ENCODE measurements at regions not wholly inside any gene's neighbourhood (a gene's known extent, or its start where the extent isn't known, plus 50 kb on each side); places are given as distances from the start of the nearest gene placed in this dataset.

- peaks cover 9% of the 10 kb centered on the region for H3F3A ChIP-seq (ENCODE audit: insufficient read depth, low read depth)
- no peak overlapping the region for H3K4me3 ChIP-seq
- H3K27me3 ChIP-seq (ENCODE audit: insufficient read depth, low read depth) = no peaks in the 10 kb centered on the region
- H3K36me3 ChIP-seq (ENCODE audit: low read depth) = no peaks in the 10 kb centered on the region
- no peak overlapping the region for H3K27ac ChIP-seq
- no peaks in the 10 kb centered on the region for H3K9me2 ChIP-seq (ENCODE audit: insufficient read depth)
- DNase-seq = no peak
- H3K4me1 ChIP-seq (replicated peaks; ENCODE audit: insufficient read depth) = no peaks in the 10 kb centered on the region
- no peak overlapping the region for H3K4me2 ChIP-seq
- TF ChIP-seq CTCF (conservative IDR thresholded peaks at IDR 0.05) = no peak
- no peak for TF ChIP-seq EZH2 (IDR thresholded peaks at IDR 0.05; ENCODE audit: low read depth)
- no peaks in the 10 kb centered on the region for H3K79me2 ChIP-seq (ENCODE audit: low read depth)
- intact Hi-C loops (cut with micrococcal nuclease; ENCODE audit: unreplicated experiment) = no loop called here
- no peaks in the 10 kb centered on the region for H4K20me1 ChIP-seq (ENCODE audit: insufficient read depth)
- H3K9me3 ChIP-seq (ENCODE audit: insufficient read depth, low read depth) = no peaks in the 10 kb centered on the region
- ChIA-PET CTCF (no interaction called here), POLR2A (ENCODE audit: unreplicated experiment) (no interaction called here)
- no peak overlapping the region for H2AFZ ChIP-seq
- BruUV-seq (replicated peaks) = no TSS peak
Observed at GRCh38 chr3:5540532-5540931, 353.0 kb downstream of the EDEM1 start.

DNA sequence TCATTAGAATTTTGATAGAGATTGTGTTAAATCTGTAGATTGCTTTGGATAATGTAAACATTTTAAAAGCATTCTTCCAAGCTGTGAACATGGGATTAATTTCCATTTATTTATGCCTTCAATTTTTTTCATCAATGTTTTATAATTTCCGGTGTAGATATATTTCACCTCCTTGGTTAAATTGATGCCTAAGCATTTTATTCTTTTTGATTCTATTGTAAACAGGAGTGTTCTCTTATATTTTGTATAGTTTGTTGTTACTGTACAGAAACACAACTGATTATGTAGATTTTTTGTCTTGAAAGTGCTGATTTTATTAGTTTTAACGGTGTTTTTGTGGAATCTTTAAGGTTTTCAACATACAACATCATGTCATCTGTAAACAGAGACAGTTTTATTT is 355.0 kb downstream of the EDEM1 start:
- H4K20me1 ChIP-seq (ENCODE audit: insufficient read depth) = no peaks in the 10 kb centered on the region
- BruUV-seq (replicated peaks) = no TSS peak
- intact Hi-C loops (cut with micrococcal nuclease; ENCODE audit: unreplicated experiment) = no loop called here
- H3K9me3 ChIP-seq (ENCODE audit: insufficient read depth, low read depth) = no peaks in the 10 kb centered on the region
- H2AFZ ChIP-seq = no peak overlapping the region
- H3K27ac ChIP-seq = no peak overlapping the region
- no peaks in the 10 kb centered on the region for H3K79me2 ChIP-seq (ENCODE audit: low read depth)
- H3K27me3 ChIP-seq (ENCODE audit: insufficient read depth, low read depth) = no peaks in the 10 kb centered on the region
- POLR2A ChIA-PET (ENCODE audit: unreplicated experiment) = no interaction called here
- no peaks in the 10 kb centered on the region for H3K36me3 ChIP-seq (ENCODE audit: low read depth)
- H3K4me3 ChIP-seq = no peak overlapping the region
- peaks cover 9% of the 10 kb centered on the region for H3F3A ChIP-seq (ENCODE audit: insufficient read depth, low read depth)
- no peaks in the 10 kb centered on the region for H3K9me2 ChIP-seq (ENCODE audit: insufficient read depth)
- no peak overlapping the region for H3K4me2 ChIP-seq
- H3K4me1 ChIP-seq (replicated peaks; ENCODE audit: insufficient read depth) = no peaks in the 10 kb centered on the region
- TF ChIP-seq CTCF (conservative IDR thresholded peaks at IDR 0.05) = no peak
- TF ChIP-seq EZH2 (IDR thresholded peaks at IDR 0.05; ENCODE audit: low read depth) = no peak
- CTCF ChIA-PET = no interaction called here
- DNase-seq = no peak

GRCh38 chr3:5543047-5543446 is 355.5 kb downstream of the EDEM1 start:
- no peaks in the 10 kb centered on the region for H3K27me3 ChIP-seq (ENCODE audit: insufficient read depth, low read depth)
- BruUV-seq (replicated peaks) = no TSS peak
- peaks cover 9% of the 10 kb centered on the region for H3F3A ChIP-seq (ENCODE audit: insufficient read depth, low read depth)
- ChIA-PET CTCF (no interaction called here), POLR2A (ENCODE audit: unreplicated experiment) (no interaction called here)
- no peak overlapping the region for H3K4me2 ChIP-seq
- intact Hi-C loops (cut with micrococcal nuclease; ENCODE audit: unreplicated experiment) = no loop called here
- no peaks in the 10 kb centered on the region for H3K79me2 ChIP-seq (ENCODE audit: low read depth)
- H3K4me1 ChIP-seq (replicated peaks; ENCODE audit: insufficient read depth) = no peaks in the 10 kb centered on the region
- no peak overlapping the region for H3K27ac ChIP-seq
- no peaks in the 10 kb centered on the region for H3K9me2 ChIP-seq (ENCODE audit: insufficient read depth)
- no peaks in the 10 kb centered on the region for H4K20me1 ChIP-seq (ENCODE audit: insufficient read depth)
- no peak overlapping the region for H3K4me3 ChIP-seq
- H3K36me3 ChIP-seq (ENCODE audit: low read depth) = no peaks in the 10 kb centered on the region
- no peaks in the 10 kb centered on the region for H3K9me3 ChIP-seq (ENCODE audit: insufficient read depth, low read depth)
- no peak overlapping the region for H2AFZ ChIP-seq
- TF ChIP-seq CTCF (conservative IDR thresholded peaks at IDR 0.05) (no peak), EZH2 (IDR thresholded peaks at IDR 0.05; ENCODE audit: low read depth) (no peak)
- no peak for DNase-seq
